Upper lobe of left lung (tissue), 4 donors: ENCODE measurements at regions not wholly inside any gene's neighbourhood (a gene's known extent, or its start where the extent isn't known, plus 50 kb on each side); places are given as distances from the start of the nearest gene placed in this dataset.

ENCODE experiments used
- EP300 ChIP-seq, 4 donors: sonication (generic); formaldehyde crosslinking; IDR thresholded peaks; one replicate each; pipeline ENCODE4 v1.5.1; 2017; ENCODE audit warnings: antibody characterized with exemption in 4 of 4, control low read depth in 2 of 4
- POLR2A ChIP-seq, 4 donors: fragments of 450-650 bp; IDR thresholded peaks; one replicate each; pipeline ENCODE4 v1.5.1; 2016 to 2017; ENCODE audit warnings: antibody characterized with exemption in 4 of 4, mild to moderate bottlenecking in 2 of 4
- POLR2AphosphoS5 ChIP-seq, 2 donors: sonication (generic); formaldehyde crosslinking; IDR thresholded peaks; one replicate each; pipeline ENCODE4 v1.5.1; 2017; ENCODE audit warnings: antibody characterized with exemption in 2 of 2
- TF ChIP-seq, protein P1 (sequence below), 6 experiments: fragments of 450-650 bp in 4 of 6; fragments of 200-600 bp in 2 of 6; sonication (generic) in 2 of 6; IDR thresholded peaks; one replicate each; pipeline ENCODE4 v1.5.1; 2016 to 2019; ENCODE audit warnings: antibody characterized with exemption in 6 of 6

DNA sequence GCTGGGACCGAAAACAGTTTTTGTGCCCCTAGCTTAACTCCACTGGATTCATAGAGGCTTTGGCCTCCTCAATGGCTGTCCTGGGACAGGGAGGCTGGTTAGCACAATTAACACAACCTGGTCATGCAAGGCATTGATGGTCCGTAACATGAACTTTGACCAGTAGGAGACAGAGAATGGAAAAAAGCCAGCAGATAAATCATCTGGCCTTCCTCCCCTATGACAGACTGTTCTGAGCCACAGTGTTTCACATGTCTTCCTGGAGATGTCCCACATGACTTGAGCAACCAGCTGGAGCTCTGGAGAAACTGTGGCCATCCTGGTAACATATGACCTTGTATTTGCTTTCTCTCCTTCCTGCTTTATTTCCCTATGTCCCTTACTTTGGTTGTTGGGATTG, 244.2 kb downstream of the UQCRFS1 start:
- TF ChIP-seq, protein P1, sequence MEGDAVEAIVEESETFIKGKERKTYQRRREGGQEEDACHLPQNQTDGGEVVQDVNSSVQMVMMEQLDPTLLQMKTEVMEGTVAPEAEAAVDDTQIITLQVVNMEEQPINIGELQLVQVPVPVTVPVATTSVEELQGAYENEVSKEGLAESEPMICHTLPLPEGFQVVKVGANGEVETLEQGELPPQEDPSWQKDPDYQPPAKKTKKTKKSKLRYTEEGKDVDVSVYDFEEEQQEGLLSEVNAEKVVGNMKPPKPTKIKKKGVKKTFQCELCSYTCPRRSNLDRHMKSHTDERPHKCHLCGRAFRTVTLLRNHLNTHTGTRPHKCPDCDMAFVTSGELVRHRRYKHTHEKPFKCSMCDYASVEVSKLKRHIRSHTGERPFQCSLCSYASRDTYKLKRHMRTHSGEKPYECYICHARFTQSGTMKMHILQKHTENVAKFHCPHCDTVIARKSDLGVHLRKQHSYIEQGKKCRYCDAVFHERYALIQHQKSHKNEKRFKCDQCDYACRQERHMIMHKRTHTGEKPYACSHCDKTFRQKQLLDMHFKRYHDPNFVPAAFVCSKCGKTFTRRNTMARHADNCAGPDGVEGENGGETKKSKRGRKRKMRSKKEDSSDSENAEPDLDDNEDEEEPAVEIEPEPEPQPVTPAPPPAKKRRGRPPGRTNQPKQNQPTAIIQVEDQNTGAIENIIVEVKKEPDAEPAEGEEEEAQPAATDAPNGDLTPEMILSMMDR (IDR thresholded peaks at IDR 0.05), result no peak
- TF ChIP-seq POLR2AphosphoS5 (IDR thresholded peaks at IDR 0.05), result no peak
- no peak for TF ChIP-seq EP300 (IDR thresholded peaks at IDR 0.05)
- no peak for TF ChIP-seq POLR2A (IDR thresholded peaks at IDR 0.05)
